ENCODE measurements at regions not wholly inside any gene's neighbourhood (a gene's known extent, or its start where the extent isn't known, plus 50 kb on each side); places are given as distances from the start of the nearest gene placed in this dataset.
A peak's percentile ranks its signal among the peaks of the same experiment; 100 is the strongest.

DNA sequence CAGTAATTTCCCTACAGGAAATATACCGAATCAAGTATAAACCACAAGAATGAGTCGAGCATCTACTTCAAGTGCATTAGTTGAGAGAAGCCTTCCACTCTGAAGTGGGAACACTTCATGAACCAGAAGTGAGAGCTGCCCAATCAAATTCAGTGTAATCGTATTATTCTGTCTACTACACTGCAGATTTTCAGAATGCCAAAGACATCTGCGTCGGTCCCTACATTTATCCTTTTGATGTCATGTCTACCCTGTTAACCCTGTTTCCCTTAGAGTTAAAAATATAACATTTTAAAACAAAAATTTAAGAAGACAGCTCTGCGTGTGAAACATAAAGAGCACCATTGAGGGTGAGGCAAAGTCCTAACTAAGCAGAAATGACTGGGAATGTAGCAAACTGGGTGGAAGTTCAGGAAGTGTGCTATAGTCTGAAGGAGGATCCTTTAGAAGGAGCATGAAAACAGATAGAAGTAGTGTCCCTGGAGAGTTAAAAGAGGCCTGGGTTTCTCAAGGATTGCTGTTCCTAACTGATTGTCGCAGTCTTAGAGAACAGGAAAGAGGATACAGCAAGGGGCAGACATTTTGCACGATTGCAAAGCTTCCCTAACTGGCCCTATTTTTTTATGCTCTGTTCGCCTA lies 291.2 kb downstream of the PTPRC start:
- DNase-seq (no peak), ATAC-seq (no peak)
- no peaks in the 10 kb centered on the region for H3K9me3 ChIP-seq
- H3K4me3 ChIP-seq, result no peak overlapping the region
- no peaks in the 10 kb centered on the region for H3K27me3 ChIP-seq
- no peaks in the 10 kb centered on the region for H3K36me3 ChIP-seq (replicated peaks in 1 of 2; ENCODE audit: insufficient read depth in 1 of 2, low read depth in 2 of 2)
- whole genome bisulfite sequencing, 2 donors, result 38 to 49% methylated on average over 9 of the region's 9 CpGs
- TF ChIP-seq, protein P1, sequence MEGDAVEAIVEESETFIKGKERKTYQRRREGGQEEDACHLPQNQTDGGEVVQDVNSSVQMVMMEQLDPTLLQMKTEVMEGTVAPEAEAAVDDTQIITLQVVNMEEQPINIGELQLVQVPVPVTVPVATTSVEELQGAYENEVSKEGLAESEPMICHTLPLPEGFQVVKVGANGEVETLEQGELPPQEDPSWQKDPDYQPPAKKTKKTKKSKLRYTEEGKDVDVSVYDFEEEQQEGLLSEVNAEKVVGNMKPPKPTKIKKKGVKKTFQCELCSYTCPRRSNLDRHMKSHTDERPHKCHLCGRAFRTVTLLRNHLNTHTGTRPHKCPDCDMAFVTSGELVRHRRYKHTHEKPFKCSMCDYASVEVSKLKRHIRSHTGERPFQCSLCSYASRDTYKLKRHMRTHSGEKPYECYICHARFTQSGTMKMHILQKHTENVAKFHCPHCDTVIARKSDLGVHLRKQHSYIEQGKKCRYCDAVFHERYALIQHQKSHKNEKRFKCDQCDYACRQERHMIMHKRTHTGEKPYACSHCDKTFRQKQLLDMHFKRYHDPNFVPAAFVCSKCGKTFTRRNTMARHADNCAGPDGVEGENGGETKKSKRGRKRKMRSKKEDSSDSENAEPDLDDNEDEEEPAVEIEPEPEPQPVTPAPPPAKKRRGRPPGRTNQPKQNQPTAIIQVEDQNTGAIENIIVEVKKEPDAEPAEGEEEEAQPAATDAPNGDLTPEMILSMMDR (IDR thresholded peaks at IDR 0.05), result no peak
- TF ChIP-seq POLR2A (IDR thresholded peaks at IDR 0.05), result peak in 1 of 3 donors; percentile 39
- intact Hi-C loops (cut with DNase I), result no loop called here
- H3K4me1 ChIP-seq, result peaks cover 5% of the 10 kb centered on the region
- peak overlapping the region in 1 of 4 donors; percentile 56 for H3K27ac ChIP-seq

DNA sequence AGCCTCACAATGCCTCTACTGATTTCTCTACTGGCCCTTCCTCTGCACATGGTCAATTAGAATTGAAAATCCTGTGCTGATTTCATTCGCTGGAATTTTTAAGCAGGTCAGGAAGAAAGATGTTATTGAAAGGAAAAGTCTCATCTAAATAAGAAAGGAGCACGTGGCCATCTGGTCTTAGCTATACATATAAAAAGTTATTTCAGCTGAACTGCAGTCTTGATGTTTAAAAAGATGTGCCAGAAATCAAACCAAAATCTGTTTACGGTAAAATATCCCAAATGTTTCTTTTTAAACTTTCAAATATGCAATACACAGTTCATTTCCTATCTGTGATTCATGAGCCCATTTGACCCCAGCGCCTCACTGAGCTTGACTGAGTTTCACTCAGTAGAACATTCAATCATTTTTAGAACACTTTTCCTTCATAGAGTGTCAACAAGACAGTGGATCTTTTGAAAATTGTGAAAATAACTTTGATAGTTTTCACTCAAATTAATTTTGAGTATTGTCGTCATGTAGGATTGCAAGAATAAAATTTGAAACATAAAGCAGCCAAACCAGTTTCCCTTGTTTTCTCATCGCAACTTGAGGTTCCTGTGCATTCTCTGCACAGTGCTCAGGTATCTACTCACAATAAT lies 293.6 kb downstream of the PTPRC start:
- H3K4me1 ChIP-seq, result peaks cover 21% of the 10 kb centered on the region
- 48 to 58% methylated on average over 6 of the region's 6 CpGs for WGBS, 2 donors
- ATAC-seq (no peak), DNase-seq (no peak)
- H3K27me3 ChIP-seq, result no peaks in the 10 kb centered on the region
- H3K27ac ChIP-seq, result peak overlapping the region in 1 of 4 donors; percentile 14
- H3K9me3 ChIP-seq, result no peaks in the 10 kb centered on the region
- no peaks in the 10 kb centered on the region for H3K36me3 ChIP-seq (replicated peaks in 1 of 2; ENCODE audit: insufficient read depth in 1 of 2, low read depth in 2 of 2)
- intact Hi-C loops (cut with DNase I), result no loop called here
- no peak overlapping the region for H3K4me3 ChIP-seq
- TF ChIP-seq POLR2A (IDR thresholded peaks at IDR 0.05), result no peak
- TF ChIP-seq, protein P1 (IDR thresholded peaks at IDR 0.05), result no peak

DNA sequence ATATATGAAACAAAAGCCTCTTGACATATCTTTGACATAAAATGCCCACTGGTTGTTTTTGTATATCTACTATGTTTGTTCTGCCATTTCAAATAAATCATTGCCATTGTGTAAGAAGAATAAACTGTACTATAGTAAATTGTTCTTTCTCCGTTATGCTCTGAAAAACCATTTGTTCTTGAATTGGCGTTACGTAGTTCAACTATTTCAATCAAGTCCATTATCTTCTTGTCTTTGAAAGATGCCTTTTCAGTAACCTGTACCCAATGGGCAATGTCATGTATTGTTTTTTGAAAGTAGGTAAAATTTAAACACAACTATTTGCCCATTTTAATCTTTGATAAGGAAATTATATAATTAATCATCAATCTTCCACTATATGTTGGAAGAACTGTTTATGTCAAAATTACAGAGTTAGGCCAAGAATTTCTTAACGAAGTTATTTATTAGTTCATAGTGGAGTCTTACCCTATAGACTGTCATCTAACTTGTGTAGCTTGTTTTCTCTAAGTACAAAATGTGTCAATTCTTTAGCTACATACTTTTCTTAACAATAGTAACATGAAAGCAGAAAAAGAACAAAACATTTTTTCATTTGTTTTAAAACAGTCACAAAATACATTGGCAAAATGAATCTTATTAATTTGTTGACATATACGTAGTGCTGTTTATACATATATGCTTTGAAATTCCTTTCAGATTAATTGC lies 294.8 kb downstream of the PTPRC start:
- Histone ChIP-seq H3K4me1 (peaks cover 21% of the 10 kb centered on the region), H3K27me3 (no peaks in the 10 kb centered on the region), H3K27ac (no peak overlapping the region), H3K36me3 (replicated peaks in 1 of 2; ENCODE audit: insufficient read depth in 1 of 2, low read depth in 2 of 2) (no peaks in the 10 kb centered on the region), H3K9me3 (no peaks in the 10 kb centered on the region), H3K4me3 (no peak overlapping the region)
- WGBS, 2 donors, result 60 to 78% methylated on average over 5 of the region's 5 CpGs
- DNase-seq, result no peak
- intact Hi-C loops (cut with DNase I), result no loop called here
- ATAC-seq, result no peak
- TF ChIP-seq POLR2A (IDR thresholded peaks at IDR 0.05), result no peak

DNA sequence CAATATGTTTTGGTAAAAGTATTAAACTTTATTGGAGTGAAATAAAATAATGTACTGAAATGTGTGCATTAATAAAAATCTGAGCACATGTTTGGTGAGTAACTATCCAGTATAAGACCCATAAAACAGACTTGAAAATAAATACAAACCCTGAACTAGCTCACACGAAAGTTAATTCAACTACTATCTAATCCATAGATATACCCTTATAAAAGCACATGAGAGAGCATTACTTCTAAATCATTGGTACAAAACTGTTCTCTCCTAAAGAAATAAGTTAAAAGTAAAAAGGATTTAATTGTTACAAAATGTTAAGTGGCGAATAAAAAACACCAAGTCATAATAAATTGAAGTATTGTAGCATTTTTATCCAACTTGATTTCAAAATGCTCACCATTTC lies 295.6 kb downstream of the PTPRC start:
- no peaks in the 10 kb centered on the region for H3K36me3 ChIP-seq (replicated peaks in 1 of 2; ENCODE audit: insufficient read depth in 1 of 2, low read depth in 2 of 2)
- peaks cover 21% of the 10 kb centered on the region for H3K4me1 ChIP-seq
- DNase-seq, result no peak
- WGBS, 2 donors, result 51 to 70% methylated on average over 2 of the region's 2 CpGs
- H3K9me3 ChIP-seq, result no peaks in the 10 kb centered on the region
- intact Hi-C loops (cut with DNase I), result no loop called here
- H3K4me3 ChIP-seq, result no peak overlapping the region
- peak overlapping the region in 1 of 4 donors; percentile 77 for H3K27ac ChIP-seq
- no peak for ATAC-seq
- H3K27me3 ChIP-seq, result no peaks in the 10 kb centered on the region
- TF ChIP-seq POLR2A (IDR thresholded peaks at IDR 0.05), result no peak

DNA sequence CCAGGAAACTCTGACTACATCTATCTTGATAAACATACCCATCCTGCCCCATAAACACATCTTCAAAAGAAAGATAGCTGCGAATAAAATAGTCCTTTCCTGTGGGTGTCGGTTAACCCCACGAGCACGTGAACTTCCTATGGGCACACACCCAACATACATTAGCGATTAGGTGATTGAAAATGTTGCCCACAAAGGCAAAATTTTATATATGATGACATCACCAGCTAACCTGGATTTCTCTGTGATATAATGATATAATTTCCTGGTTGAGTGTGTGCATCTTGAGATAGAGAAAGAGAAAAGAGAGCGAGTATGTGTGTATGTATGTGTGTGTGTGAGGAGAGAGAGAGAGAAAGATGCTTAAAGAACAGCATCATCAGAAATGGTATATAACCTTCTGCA lies 296.1 kb downstream of the PTPRC start:
- intact Hi-C loops (cut with DNase I), result no loop called here
- 9 to 23% methylated on average over 6 of the region's 6 CpGs for WGBS, 2 donors
- Histone ChIP-seq H3K4me1 (peaks cover 21% of the 10 kb centered on the region), H3K36me3 (replicated peaks in 1 of 2; ENCODE audit: insufficient read depth in 1 of 2, low read depth in 2 of 2) (no peaks in the 10 kb centered on the region), H3K4me3 (peak overlapping the region in 1 of 2 donors; percentile 13), H3K9me3 (no peaks in the 10 kb centered on the region), H3K27me3 (no peaks in the 10 kb centered on the region), H3K27ac (peak overlapping the region in 2 of 4 donors; percentile 18 to 77)
- ATAC-seq (no peak), DNase-seq (no peak)
- TF ChIP-seq, protein P1 (IDR thresholded peaks at IDR 0.05), result no peak
- no peak for TF ChIP-seq POLR2A (IDR thresholded peaks at IDR 0.05)
